ENCODE measurements at regions not wholly inside any gene's neighbourhood (a gene's known extent, or its start where the extent isn't known, plus 50 kb on each side); places are given as distances from the start of the nearest gene placed in this dataset.

- TF ChIP-seq CHD7 (IDR thresholded peaks at IDR 0.05; ENCODE audit: insufficient replicate concordance, low read length) (no peak), PHF8 (conservative IDR thresholded peaks at IDR 0.05; ENCODE audit: low read depth, low read length) (no peak), JUND (IDR thresholded peaks at IDR 0.05; ENCODE audit: low read length) (no peak), TAF7 (optimal IDR thresholded peaks at IDR 0.05; ENCODE audit: borderline replicate concordance, low read depth, low read length) (no peak)
These were observed 259.7 kb downstream of the CMPK2 start (continued) for GRCh38 chr2:6605836-6606505.

All from H1 (cell line).